ENCODE measurements at regions not wholly inside any gene's neighbourhood (a gene's known extent, or its start where the extent isn't known, plus 50 kb on each side); places are given as distances from the start of the nearest gene placed in this dataset.

- no peak for DNase-seq
These were observed 280.0 kb upstream of the EMCN start for GRCh38 chr4:100797791-100798190.

GRCh38 chr4:100797356-100797755 lies 279.5 kb upstream of the EMCN start:
- no peak for DNase-seq

DNA sequence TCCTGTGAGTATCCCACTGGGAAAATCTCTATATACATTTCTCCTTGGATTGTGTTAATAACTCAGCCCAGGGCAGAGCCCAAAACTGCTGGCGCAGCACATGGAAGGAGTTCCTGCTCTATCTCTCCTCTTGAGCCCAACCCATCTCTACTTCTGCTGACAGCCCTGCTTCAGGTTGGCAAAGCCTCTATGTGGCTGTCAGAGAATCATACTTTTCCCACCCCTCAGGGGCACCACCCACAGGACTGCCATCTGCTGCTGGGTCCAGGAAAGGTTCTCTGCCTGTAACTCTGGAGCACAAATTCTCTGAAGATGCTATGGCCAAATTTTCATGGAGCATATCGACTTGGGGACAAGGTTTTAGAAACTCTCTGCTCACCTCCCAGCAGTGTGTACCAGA lies 278.5 kb upstream of the EMCN start:
- DNase-seq: no peak

DNA sequence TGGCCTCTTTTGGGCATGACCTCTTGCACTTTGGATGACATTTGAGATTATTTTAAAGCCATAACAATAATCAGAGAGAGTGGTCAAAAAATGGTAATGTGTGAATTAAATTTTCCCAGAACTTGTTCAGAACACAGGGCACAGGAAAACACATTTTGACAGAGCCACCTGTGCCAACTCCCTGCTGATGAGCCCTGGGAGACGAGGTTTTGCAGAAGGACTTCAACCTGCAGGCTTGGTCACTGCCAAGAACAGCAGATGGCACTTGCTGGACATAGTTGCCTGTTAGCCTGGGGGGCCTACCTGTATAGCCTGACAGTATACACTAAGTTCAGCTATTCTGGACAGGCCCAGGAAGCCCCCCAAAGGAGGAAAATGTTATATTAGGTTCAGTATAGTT lies 277.8 kb upstream of the EMCN start:
- DNase-seq: no peak

GRCh38 chr4:100790836-100791615 lies 273.2 kb upstream of the EMCN start:
- DNase-seq: no peak

DNA sequence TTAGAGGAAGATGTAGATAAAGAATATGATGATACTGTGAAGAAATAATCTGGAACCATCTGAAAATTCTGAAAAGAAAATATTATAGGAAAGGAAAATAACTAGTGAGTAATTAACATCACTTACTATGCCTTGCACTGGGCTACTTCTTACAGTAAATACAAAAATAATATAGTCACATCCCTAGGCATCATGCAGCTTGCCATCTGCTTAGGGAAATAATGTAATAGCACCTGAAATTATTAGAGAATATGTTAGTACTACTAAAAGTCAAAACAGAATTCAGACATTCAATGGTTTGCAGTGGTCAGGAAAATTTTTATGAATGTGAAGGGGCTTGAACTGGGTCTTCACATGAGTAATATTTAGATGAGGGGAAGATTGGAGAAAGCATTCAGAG lies 272.2 kb upstream of the EMCN start:
- no peak for DNase-seq

- no peak for DNase-seq
These were observed 268.7 kb upstream of the EMCN start for GRCh38 chr4:100786481-100786880.

DNA sequence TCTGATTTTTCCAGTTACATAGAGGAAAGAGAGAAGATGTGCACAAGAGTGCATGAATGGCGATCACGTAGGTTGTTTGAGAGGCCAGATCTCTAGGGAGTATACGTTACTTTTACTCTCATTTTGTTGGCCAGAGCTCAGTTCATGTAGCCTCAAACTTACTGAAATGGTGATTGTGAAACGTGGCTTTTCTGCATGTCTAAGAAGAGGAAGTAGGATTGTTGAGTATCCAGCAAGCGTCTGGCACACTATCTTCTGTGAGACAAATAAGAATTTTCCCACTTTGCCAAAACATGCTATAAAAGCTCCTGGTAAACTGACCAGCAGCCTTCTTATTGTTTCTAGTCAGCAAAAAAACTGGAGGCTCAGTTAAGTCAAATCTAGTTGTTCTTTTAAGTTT lies 264.5 kb upstream of the EMCN start:
- DNase-seq: no peak

DNA sequence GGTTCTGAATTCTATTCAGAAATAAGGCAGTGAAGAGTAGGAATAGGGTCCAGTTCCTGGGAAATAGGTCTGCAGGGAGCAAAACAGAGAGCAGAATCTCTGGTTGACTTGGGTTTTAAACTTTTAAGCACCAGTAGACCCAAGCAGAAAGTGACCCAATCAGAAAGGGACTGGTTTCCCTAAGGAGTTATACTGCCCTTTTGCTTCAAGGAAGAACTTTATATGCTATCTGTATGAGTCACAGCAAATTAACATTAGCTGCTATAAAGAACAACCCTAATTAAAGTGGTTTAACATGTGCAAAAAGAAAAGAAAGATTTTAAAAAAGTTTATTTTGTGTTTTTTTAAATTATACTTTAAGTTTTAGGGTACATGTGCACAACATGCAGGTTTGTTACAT lies 263.6 kb upstream of the EMCN start:
- no peak for DNase-seq

GRCh38 chr4:100780126-100780525 lies 262.3 kb upstream of the EMCN start:
- no peak for DNase-seq

- no peak for DNase-seq
These were observed 260.6 kb upstream of the EMCN start for GRCh38 chr4:100778431-100778830.

DNA sequence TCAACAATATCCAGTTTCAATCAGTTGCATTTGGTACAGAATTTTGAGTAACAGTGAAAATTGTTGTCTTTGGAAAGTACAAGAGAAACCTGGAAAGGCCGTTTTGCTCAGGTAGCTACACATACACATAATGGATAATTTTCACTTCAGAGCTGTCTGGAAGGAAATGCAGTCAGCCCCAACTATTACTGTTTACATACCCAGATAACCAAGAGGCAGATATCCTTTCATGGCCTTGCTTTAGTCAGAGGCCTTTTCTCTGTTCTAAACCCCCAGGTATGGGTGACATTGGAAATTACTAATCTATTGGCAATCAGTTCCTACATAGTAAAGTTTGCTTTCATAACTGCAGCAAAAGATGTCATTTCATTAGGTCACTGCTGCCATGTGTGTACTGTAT lies 244.9 kb upstream of the EMCN start:
- no peak for DNase-seq

DNA sequence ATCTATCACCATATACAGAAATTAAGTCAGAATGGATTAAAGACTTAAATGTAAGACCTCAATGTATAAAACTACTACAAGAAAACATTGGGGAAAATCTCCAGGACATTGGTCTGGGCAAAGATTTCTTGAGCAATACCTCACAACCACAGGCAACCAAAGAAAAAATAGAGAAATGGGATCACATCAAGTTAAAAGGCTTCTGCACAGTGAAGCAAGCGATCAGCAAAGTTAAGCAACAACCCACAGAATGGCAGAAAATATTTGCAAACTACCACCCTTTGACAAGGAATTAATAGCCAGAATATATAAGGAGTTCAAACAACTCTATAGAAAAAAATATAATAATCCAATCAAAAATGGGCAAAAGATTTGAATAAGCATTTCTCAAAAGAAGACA lies 236.9 kb upstream of the EMCN start:
- DNase-seq: no peak

DNA sequence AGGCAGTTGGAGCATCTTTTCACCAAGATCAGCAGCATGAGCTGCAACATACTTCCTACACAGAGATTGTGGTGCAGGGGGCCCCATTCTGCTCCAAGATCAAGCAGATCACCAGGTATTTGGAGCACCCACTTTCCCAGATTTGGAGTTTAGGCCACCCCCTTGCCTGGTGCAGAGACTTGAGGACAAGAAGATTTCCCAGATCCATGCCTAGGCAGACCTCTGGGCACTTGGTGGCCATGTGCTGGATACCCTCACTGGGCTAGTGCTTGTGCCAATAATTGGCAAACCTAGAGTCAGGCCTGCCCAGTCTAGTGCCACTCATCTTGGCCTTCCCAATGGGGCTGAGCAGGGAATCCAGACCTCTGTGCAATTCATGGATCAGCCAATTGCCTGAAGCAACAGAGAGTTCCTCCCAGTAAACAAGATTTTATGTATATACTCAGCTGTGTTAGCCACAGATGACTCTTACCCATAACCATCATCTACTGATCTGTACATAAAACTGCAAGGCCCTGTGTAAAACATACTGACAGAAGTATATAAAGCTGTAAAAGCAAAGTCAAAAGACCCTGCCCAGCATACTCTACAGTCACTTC lies 228.4 kb upstream of the EMCN start:
- DNase-seq: no peak

- no peak for DNase-seq
These were observed 224.2 kb upstream of the EMCN start for GRCh38 chr4:100742045-100742444.

GRCh38 chr4:100739426-100739825 lies 221.6 kb upstream of the EMCN start:
- DNase-seq: no peak

DNA sequence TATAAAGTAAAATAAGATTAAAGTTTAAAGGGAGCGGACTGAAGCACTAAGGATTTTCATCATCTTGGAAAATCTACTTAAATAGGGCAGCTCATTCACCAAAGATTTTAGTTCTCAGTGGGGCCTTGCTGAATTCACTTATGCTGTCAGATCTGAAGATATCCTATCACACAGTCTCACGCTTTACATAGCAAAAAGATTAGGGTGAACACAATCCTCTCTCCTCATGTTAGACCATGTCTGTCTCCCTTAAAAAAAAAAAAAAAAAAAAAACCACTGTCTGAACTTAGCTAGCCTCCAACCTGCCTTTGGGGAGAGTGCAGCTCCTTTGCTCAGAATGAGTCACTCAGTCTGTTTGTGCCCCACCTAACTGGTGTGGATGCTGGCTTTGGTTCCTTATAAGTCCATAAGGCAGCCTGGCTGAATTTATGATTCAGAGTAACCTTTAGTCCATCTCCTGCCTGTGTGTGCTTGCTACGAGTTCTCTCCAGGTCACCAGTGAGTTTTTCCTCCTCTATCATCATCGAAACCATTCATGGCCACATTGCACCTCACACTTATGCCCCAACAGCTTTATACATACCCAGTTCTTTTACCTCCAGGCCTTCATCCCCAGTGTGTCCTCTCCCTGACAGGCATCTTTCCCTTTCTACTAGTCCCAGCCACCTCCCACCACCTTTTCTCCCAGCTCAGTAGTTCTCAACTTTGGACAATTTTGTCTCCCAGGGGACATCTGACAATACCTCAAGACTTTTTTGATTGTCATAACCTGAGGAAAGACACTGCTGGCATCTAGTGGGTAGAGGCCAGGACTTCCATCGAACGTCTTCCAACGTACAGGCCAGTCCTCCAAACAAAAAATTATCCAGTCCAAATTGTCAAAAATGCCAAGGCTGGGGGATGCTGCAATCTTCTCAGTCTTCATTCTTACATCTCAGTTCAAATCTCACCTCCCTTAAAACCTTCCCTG lies 220.7 kb upstream of the EMCN start:
- DNase-seq: no peak

DNA sequence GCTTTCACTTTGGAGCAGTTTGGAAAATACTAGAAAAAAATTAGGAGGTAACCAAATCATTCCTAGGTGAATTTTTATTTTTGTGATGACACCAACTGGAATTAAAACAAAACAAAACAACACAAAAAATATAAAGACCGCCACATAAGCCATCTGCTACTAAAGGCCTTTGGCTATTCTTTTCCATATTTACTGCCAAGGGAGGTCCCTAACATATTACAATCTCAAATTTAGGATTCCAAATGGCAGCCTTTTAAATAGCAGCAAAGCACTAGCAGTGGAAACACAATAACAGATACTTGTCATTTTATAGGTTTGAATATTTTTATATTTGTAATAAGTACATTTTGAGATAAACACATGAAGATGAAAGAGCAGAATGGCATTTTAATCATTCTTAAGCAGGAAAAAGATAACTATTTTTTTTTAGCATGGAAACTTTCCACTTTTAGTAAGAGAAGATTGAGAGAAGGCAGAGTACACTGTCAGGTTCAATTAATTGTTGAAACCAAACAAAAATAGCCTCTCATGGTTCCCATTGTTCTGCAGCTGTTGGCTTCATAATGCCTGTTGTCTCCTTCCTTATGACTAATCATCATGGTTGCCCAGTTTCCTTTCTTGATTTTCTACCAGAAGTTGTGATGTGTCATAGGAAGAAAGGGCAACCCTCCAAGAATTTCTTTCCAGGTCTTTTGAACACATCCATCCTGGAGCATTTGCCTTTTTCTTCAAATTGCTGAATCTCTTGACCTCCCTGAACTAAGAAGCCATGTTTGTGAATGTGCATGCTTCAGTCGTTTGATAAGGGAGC lies 219.0 kb upstream of the EMCN start:
- no peak for DNase-seq

DNA sequence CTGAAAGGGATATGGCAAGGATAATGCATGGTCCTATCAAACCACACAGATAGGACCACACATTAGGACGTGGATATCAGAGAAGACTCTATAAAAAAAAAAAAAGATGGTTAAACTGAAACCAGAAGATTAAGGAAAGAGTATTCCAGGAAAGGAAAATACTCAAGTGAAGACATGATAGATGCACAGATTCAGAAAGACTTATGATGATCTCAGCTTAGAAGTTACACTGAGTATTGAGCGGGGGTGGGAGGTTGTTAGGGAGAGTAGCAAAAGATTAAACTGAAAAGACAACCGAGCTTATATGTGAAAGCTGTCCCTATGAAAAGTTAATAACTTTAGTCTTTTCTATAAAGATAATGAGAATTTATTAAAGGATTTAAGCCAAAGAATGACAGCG lies 211.0 kb upstream of the EMCN start:
- no peak for DNase-seq

DNA sequence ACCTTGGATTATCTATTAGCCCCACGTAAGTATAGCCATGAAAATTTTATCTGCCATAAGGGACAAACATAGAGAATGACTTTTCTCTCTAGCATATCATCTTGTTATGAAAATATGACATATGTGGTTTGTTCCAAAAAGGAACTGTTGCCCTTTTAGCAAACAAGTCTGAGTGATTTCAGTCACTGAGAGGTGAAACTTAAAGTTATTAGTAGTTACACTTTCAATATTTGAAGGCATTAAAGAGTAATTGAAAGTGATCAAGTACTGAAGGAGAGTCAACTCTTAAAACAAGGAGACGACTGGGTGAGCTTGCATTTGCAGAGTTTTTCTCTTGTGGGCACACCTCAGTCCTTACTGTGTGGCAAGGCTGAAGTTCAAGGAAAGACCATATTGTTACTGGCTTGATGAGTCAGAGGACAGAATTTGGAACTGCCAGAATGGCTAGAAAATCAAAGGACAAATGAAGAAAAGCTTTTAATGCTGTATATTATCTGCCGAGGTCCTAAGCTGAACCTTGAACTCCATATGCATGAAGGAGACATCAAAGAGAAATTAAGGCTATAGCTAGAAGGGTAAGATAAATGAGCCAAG lies 205.1 kb upstream of the EMCN start:
- no peak for DNase-seq

GRCh38 chr4:100722133-100722532 lies 204.3 kb upstream of the EMCN start:
- DNase-seq: no peak

- DNase-seq: no peak
These were observed 203.7 kb upstream of the EMCN start for GRCh38 chr4:100721490-100721889.
